CD4-positive, CD25-positive, alpha-beta regulatory T cell (primary cell): ENCODE measurements at regions not wholly inside any gene's neighbourhood (a gene's known extent, or its start where the extent isn't known, plus 50 kb on each side); places are given as distances from the start of the nearest gene placed in this dataset.

ENCODE experiments used
- ATAC-seq, 2 donors: fragments of 150-1000 bp; cut with Tn5 transposase; one replicate each; pipeline ENCODE4 v1.10.0; 2021; ENCODE audit warnings: low read depth in 2 of 2, moderate number of reproducible peaks in 2 of 2, moderate library complexity in 1 of 2
- DNase-seq, 3 donors: peaks; one replicate each; pipeline versions ENCODE4 v3.0.0 to v3.0.0-alpha.2; 2012 to 2022; ENCODE audit warnings: mixed read lengths in 1 of 3
- H3K27ac ChIP-seq: one replicate; pipeline ENCODE4 v1.7.0; 2013; ENCODE audit warnings: mild to moderate bottlenecking, low read length; ENCODE audit not compliant: insufficient read depth, poor library complexity, severe bottlenecking
- H3K27me3 ChIP-seq: one replicate; pipeline ENCODE4 v1.7.0; 2013; ENCODE audit warnings: low read length; ENCODE audit not compliant: control insufficient read depth, insufficient read depth
- H3K36me3 ChIP-seq: one replicate; pipeline ENCODE4 v1.7.0; 2013; ENCODE audit warnings: mild to moderate bottlenecking, low read length, moderate library complexity; ENCODE audit not compliant: control insufficient read depth, insufficient read depth
- H3K4me1 ChIP-seq: 2 replicates; pipeline ENCODE4 v1.7.0; 2013; ENCODE audit warnings: mild to moderate bottlenecking, low read length; ENCODE audit not compliant: insufficient read depth, control insufficient read depth, poor library complexity, severe bottlenecking
- H3K4me3 ChIP-seq: one replicate; pipeline ENCODE4 v1.7.0; 2013; ENCODE audit warnings: low read depth, mild to moderate bottlenecking, low read length, moderate library complexity
- H3K9me3 ChIP-seq, 2 experiments: 1 replicate in 1 of 2; 2 replicates in 1 of 2; pipeline ENCODE4 v1.7.0; 2013; ENCODE audit warnings: low read length in 2 of 2, mild to moderate bottlenecking in 1 of 2, moderate library complexity in 1 of 2; ENCODE audit not compliant: control insufficient read depth in 2 of 2
- H3K27ac Mint-ChIP-seq, 3 donors: one replicate each; pipeline ENCODE4 v1.8.0; 2020 to 2022; ENCODE audit warnings: mild to moderate bottlenecking in 3 of 3, mixed read lengths in 3 of 3, moderate library complexity in 2 of 3
- H3K27me3 Mint-ChIP-seq: one replicate; pipeline ENCODE4 v1.8.0; 2022; ENCODE audit warnings: mild to moderate bottlenecking, mixed read lengths
- H3K36me3 Mint-ChIP-seq: one replicate; pipeline ENCODE4 v1.8.0; 2020; ENCODE audit warnings: mixed read lengths
- H3K4me1 Mint-ChIP-seq, 4 donors: one replicate each; pipeline ENCODE4 v1.8.0; 2020 to 2022; ENCODE audit warnings: mixed read lengths in 4 of 4, mild to moderate bottlenecking in 1 of 4
- H3K4me3 Mint-ChIP-seq, 4 donors: one replicate each; pipeline ENCODE4 v1.8.0; 2020 to 2022; ENCODE audit warnings: mild to moderate bottlenecking in 4 of 4, mixed read lengths in 4 of 4, moderate library complexity in 3 of 4
- H3K9me3 Mint-ChIP-seq, 7 donors: one replicate each; pipeline ENCODE4 v1.8.0; 2020 to 2022; ENCODE audit warnings: mixed read lengths in 7 of 7, mild to moderate bottlenecking in 3 of 7, moderate library complexity in 2 of 7

- H3K27ac Mint-ChIP-seq: no peak overlapping the region
- H3K9me3 Mint-ChIP-seq: peaks cover 0 to 3% (median 0%) of the 10 kb centered on the region in 7 donors
- ATAC-seq (no peak), DNase-seq (no peak)
- Histone ChIP-seq H3K36me3 (no peaks in the 10 kb centered on the region), H3K4me1 (no peaks in the 10 kb centered on the region), H3K27ac (no peak overlapping the region), H3K9me3 (no peaks in the 10 kb centered on the region), H3K27me3 (no peaks in the 10 kb centered on the region), H3K4me3 (no peak overlapping the region)
- H3K36me3 Mint-ChIP-seq: no peaks in the 10 kb centered on the region
- H3K4me1 Mint-ChIP-seq: no peaks in the 10 kb centered on the region
- H3K4me3 Mint-ChIP-seq: no peak overlapping the region
- peaks cover 5% of the 10 kb centered on the region for H3K27me3 Mint-ChIP-seq
Observed at GRCh38 chr9:116084497-116084896, 69.1 kb upstream of the PAPPA start.

GRCh38 chr9:116087246-116087645 is 66.3 kb upstream of the PAPPA start:
- ATAC-seq (no peak), DNase-seq (no peak)
- H3K9me3 Mint-ChIP-seq: peaks cover 0 to 10% (median 5%) of the 10 kb centered on the region in 7 donors
- H3K4me1 Mint-ChIP-seq: no peaks in the 10 kb centered on the region
- Histone ChIP-seq H3K4me1 (no peaks in the 10 kb centered on the region), H3K27ac (no peak overlapping the region), H3K27me3 (no peaks in the 10 kb centered on the region), H3K36me3 (no peaks in the 10 kb centered on the region), H3K4me3 (no peak overlapping the region), H3K9me3 (no peaks in the 10 kb centered on the region)
- no peaks in the 10 kb centered on the region for H3K27me3 Mint-ChIP-seq
- no peak overlapping the region for H3K4me3 Mint-ChIP-seq
- no peak overlapping the region for H3K27ac Mint-ChIP-seq
- no peaks in the 10 kb centered on the region for H3K36me3 Mint-ChIP-seq

- no peaks in the 10 kb centered on the region for H3K36me3 ChIP-seq
Observed at GRCh38 chr9:116087751-116088194, 65.8 kb upstream of the PAPPA start.

GRCh38 chr9:116088396-116088795 is 65.2 kb upstream of the PAPPA start:
- Mint-ChIP-seq H3K4me1 (no peaks in the 10 kb centered on the region), H3K36me3 (no peaks in the 10 kb centered on the region), H3K4me3 (no peak overlapping the region), H3K27ac (no peak overlapping the region), H3K9me3 (peaks cover 0 to 10% (median 5%) of the 10 kb centered on the region in 7 donors), H3K27me3 (no peaks in the 10 kb centered on the region)
- H3K36me3 ChIP-seq: no peaks in the 10 kb centered on the region
- no peak overlapping the region for H3K27ac ChIP-seq
- DNase-seq (no peak), ATAC-seq (no peak)
- H3K4me1 ChIP-seq: no peaks in the 10 kb centered on the region
- H3K27me3 ChIP-seq: no peaks in the 10 kb centered on the region
- no peak overlapping the region for H3K4me3 ChIP-seq
- H3K9me3 ChIP-seq: no peaks in the 10 kb centered on the region

More at GRCh38 chr9:116087751-116088194, 65.8 kb upstream of the PAPPA start:
- Histone ChIP-seq H3K4me3 (no peak overlapping the region), H3K4me1 (no peaks in the 10 kb centered on the region), H3K27me3 (no peaks in the 10 kb centered on the region), H3K9me3 (no peaks in the 10 kb centered on the region), H3K27ac (no peak overlapping the region)
- no peaks in the 10 kb centered on the region for H3K36me3 Mint-ChIP-seq
- no peaks in the 10 kb centered on the region for H3K27me3 Mint-ChIP-seq
- H3K27ac Mint-ChIP-seq: no peak overlapping the region
- no peak overlapping the region for H3K4me3 Mint-ChIP-seq
- H3K9me3 Mint-ChIP-seq: peaks cover 0 to 10% (median 5%) of the 10 kb centered on the region in 7 donors
- no peaks in the 10 kb centered on the region for H3K4me1 Mint-ChIP-seq
- ATAC-seq (no peak), DNase-seq (no peak)

GRCh38 chr9:116090030-116090770 is 63.4 kb upstream of the PAPPA start:
- H3K27me3 ChIP-seq: no peaks in the 10 kb centered on the region
- DNase-seq (no peak), ATAC-seq (no peak)
- H3K4me1 ChIP-seq: no peaks in the 10 kb centered on the region
- Mint-ChIP-seq H3K4me3 (no peak overlapping the region), H3K27ac (no peak overlapping the region), H3K36me3 (no peaks in the 10 kb centered on the region), H3K27me3 (no peaks in the 10 kb centered on the region), H3K4me1 (no peaks in the 10 kb centered on the region), H3K9me3 (peaks cover 0 to 10% (median 4%) of the 10 kb centered on the region in 7 donors)
- H3K36me3 ChIP-seq: no peaks in the 10 kb centered on the region
- H3K9me3 ChIP-seq: no peaks in the 10 kb centered on the region
- H3K27ac ChIP-seq: no peak overlapping the region
- H3K4me3 ChIP-seq: no peak overlapping the region

- no peak for DNase-seq
- no peak overlapping the region for H3K4me3 Mint-ChIP-seq
- H3K27ac Mint-ChIP-seq: no peak overlapping the region
- ATAC-seq: no peak
- peaks cover 0 to 10% (median 4%) of the 10 kb centered on the region in 7 donors for H3K9me3 Mint-ChIP-seq
- H3K36me3 Mint-ChIP-seq: no peaks in the 10 kb centered on the region
- H3K9me3 ChIP-seq: no peaks in the 10 kb centered on the region
- H3K4me1 ChIP-seq: no peaks in the 10 kb centered on the region
- H3K27ac ChIP-seq: no peak overlapping the region
- no peaks in the 10 kb centered on the region for H3K27me3 ChIP-seq
- H3K27me3 Mint-ChIP-seq: no peaks in the 10 kb centered on the region
- H3K4me3 ChIP-seq: no peak overlapping the region
- no peaks in the 10 kb centered on the region for H3K4me1 Mint-ChIP-seq
- H3K36me3 ChIP-seq: no peaks in the 10 kb centered on the region
Observed at GRCh38 chr9:116094846-116095245, 58.7 kb upstream of the PAPPA start.

GRCh38 chr9:116095403-116095802 is 58.2 kb upstream of the PAPPA start:
- H3K4me1 ChIP-seq: no peaks in the 10 kb centered on the region
- H3K4me3 ChIP-seq: no peak overlapping the region
- Mint-ChIP-seq H3K4me3 (no peak overlapping the region), H3K36me3 (no peaks in the 10 kb centered on the region), H3K27me3 (no peaks in the 10 kb centered on the region), H3K27ac (no peak overlapping the region), H3K4me1 (no peaks in the 10 kb centered on the region), H3K9me3 (peaks cover 0 to 10% (median 3%) of the 10 kb centered on the region in 7 donors)
- no peaks in the 10 kb centered on the region for H3K27me3 ChIP-seq
- DNase-seq (no peak), ATAC-seq (no peak)
- H3K9me3 ChIP-seq: no peaks in the 10 kb centered on the region
- no peaks in the 10 kb centered on the region for H3K36me3 ChIP-seq
- H3K27ac ChIP-seq: no peak overlapping the region

- peaks cover under 1 to 5% (median 3%) of the 10 kb centered on the region in 7 donors for H3K9me3 Mint-ChIP-seq
- ATAC-seq: no peak
- H3K4me3 Mint-ChIP-seq: no peak overlapping the region
Observed at GRCh38 chr9:116096046-116096445, 57.5 kb upstream of the PAPPA start.

More at GRCh38 chr9:116096046-116096445, 57.5 kb upstream of the PAPPA start:
- Histone ChIP-seq H3K36me3 (no peaks in the 10 kb centered on the region), H3K4me1 (no peaks in the 10 kb centered on the region), H3K27ac (no peak overlapping the region), H3K27me3 (no peaks in the 10 kb centered on the region), H3K4me3 (no peak overlapping the region), H3K9me3 (no peaks in the 10 kb centered on the region)
- Mint-ChIP-seq H3K36me3 (no peaks in the 10 kb centered on the region), H3K27ac (no peak overlapping the region), H3K27me3 (no peaks in the 10 kb centered on the region), H3K4me1 (no peaks in the 10 kb centered on the region)
- no peak for DNase-seq
